Calu3 (cell line): ENCODE measurements at regions not wholly inside any gene's neighbourhood (a gene's known extent, or its start where the extent isn't known, plus 50 kb on each side); places are given as distances from the start of the nearest gene placed in this dataset.

Experiments
- BruUV-seq: library from RNA; stranded (reverse); fragments of 400-500 nt; replicated peaks from 2 replicates; lab custom pipeline; 2021; lab: Mats Ljungman, UMichigan
- CTCF ChIA-PET: fragments of 300-600 bp; sonication (Branson Sonifier 250); formaldehyde crosslinking; loops from one replicate; lab custom pipeline; 2022; ENCODE audit warnings: antibody characterized with exemption; lab: Charles Lee
- DNase-seq: peaks from one replicate; pipeline ENCODE4 v3.0.0; 2022
- H3K27ac Mint-ChIP-seq: one replicate; pipeline ENCODE4 v1.8.0; 2022; ENCODE audit warnings: mixed read lengths; ENCODE audit not compliant: unreplicated experiment
- H3K27me3 Mint-ChIP-seq: one replicate; pipeline ENCODE4 v1.8.0; 2022; ENCODE audit warnings: mixed read lengths; ENCODE audit not compliant: unreplicated experiment
- H3K36me3 Mint-ChIP-seq: one replicate; pipeline ENCODE4 v1.8.0; 2022; ENCODE audit warnings: mild to moderate bottlenecking, moderate library complexity, mixed read lengths; ENCODE audit not compliant: insufficient read depth, unreplicated experiment
- H3K4me1 Mint-ChIP-seq: one replicate; pipeline ENCODE4 v1.8.0; 2022; ENCODE audit warnings: mild to moderate bottlenecking, low read depth, mixed read lengths; ENCODE audit not compliant: unreplicated experiment
- H3K4me3 Mint-ChIP-seq: one replicate; pipeline ENCODE4 v1.8.0; 2022; ENCODE audit warnings: mild to moderate bottlenecking, low read depth, moderate library complexity, mixed read lengths; ENCODE audit not compliant: unreplicated experiment
- H3K9me3 Mint-ChIP-seq: one replicate; pipeline ENCODE4 v1.8.0; 2022; ENCODE audit warnings: low read depth, mixed read lengths; ENCODE audit not compliant: unreplicated experiment
- CTCF ChIP-seq: fragments of 200-600 bp; IDR thresholded peaks from one replicate; pipeline ENCODE4 v1.8.0; 2022; ENCODE audit warnings: antibody characterized with exemption; ENCODE audit not compliant: unreplicated experiment
- intact Hi-C: fragments of 100-400 bp; cut with micrococcal nuclease; formaldehyde crosslinking; loops from one replicate; pipeline ENCODE4 v1.10.0; 2022; ENCODE audit not compliant: unreplicated experiment

- CTCF ChIA-PET = no interaction called here
These were observed 71.1 kb upstream of the SDK1 start for GRCh38 chr7:3229904-3230470.

GRCh38 chr7:3230908-3231307 is 70.1 kb upstream of the SDK1 start:
- no peak overlapping the region for H3K27ac Mint-ChIP-seq

More at GRCh38 chr7:3229904-3230470, 71.1 kb upstream of the SDK1 start:
- TF ChIP-seq CTCF = no peak
- Mint-ChIP-seq H3K27ac (no peak overlapping the region), H3K4me3 (no peak overlapping the region), H3K4me1 (no peaks in the 10 kb centered on the region), H3K27me3 (no peaks in the 10 kb centered on the region), H3K36me3 (no peaks in the 10 kb centered on the region), H3K9me3 (peaks cover 1% of the 10 kb centered on the region)
- BruUV-seq = no TSS peak
- intact Hi-C loops = no loop called here
- no peak for DNase-seq

GRCh38 chr7:3232228-3232627 is 68.8 kb upstream of the SDK1 start:
- Mint-ChIP-seq H3K36me3 (no peaks in the 10 kb centered on the region), H3K27me3 (no peaks in the 10 kb centered on the region), H3K4me1 (no peaks in the 10 kb centered on the region), H3K4me3 (no peak overlapping the region), H3K9me3 (peaks cover 7% of the 10 kb centered on the region), H3K27ac (no peak overlapping the region)
- no peak for DNase-seq
- intact Hi-C loops = no loop called here
- CTCF ChIA-PET = interaction anchor here (1.1 kb wide), 1 partner anchor 72 kb away, joined by 3 read pairs; no protein-coding TSS in a partner anchor
- BruUV-seq = no TSS peak
- TF ChIP-seq CTCF = no peak

More at GRCh38 chr7:3230908-3231307, 70.1 kb upstream of the SDK1 start:
- no peak for TF ChIP-seq CTCF
- no TSS peak for BruUV-seq
- no peaks in the 10 kb centered on the region for H3K36me3 Mint-ChIP-seq
- CTCF ChIA-PET = interaction anchor here (0.5 to 0.7 kb wide), 5 partner anchors 10 to 199 kb away, joined by 3 to 9 read pairs (median 3); no protein-coding TSS in a partner anchor
- DNase-seq = no peak
- H3K9me3 Mint-ChIP-seq = peaks cover 7% of the 10 kb centered on the region
- no peak overlapping the region for H3K4me3 Mint-ChIP-seq
- H3K27me3 Mint-ChIP-seq = no peaks in the 10 kb centered on the region
- H3K4me1 Mint-ChIP-seq = no peaks in the 10 kb centered on the region
- intact Hi-C loops = no loop called here

GRCh38 chr7:3233301-3233700 is 67.8 kb upstream of the SDK1 start:
- no peak overlapping the region for H3K27ac Mint-ChIP-seq
- no peaks in the 10 kb centered on the region for H3K27me3 Mint-ChIP-seq
- no TSS peak for BruUV-seq
- DNase-seq = no peak
- TF ChIP-seq CTCF = no peak
- H3K4me3 Mint-ChIP-seq = no peak overlapping the region
- H3K36me3 Mint-ChIP-seq = no peaks in the 10 kb centered on the region
- H3K4me1 Mint-ChIP-seq = no peaks in the 10 kb centered on the region
- intact Hi-C loops = no loop called here
- CTCF ChIA-PET = no interaction called here
- H3K9me3 Mint-ChIP-seq = peaks cover 7% of the 10 kb centered on the region
